Ectodermal cell (in vitro differentiated cells): ENCODE measurements at regions not wholly inside any gene's neighbourhood (a gene's known extent, or its start where the extent isn't known, plus 50 kb on each side); places are given as distances from the start of the nearest gene placed in this dataset.
"Not testable (repeated sequence)": the region's sequence is repeated elsewhere in the genome, so short reads cannot be mapped to it uniquely, and the experiment has no call there.

Experiments
- H3K27ac ChIP-seq: 2 replicates; pipeline ENCODE4 v1.7.0; 2013; ENCODE audit warnings: mild to moderate bottlenecking, low read depth, low read length; ENCODE audit not compliant: insufficient read depth, poor library complexity, severe bottlenecking
- H3K27me3 ChIP-seq: 2 replicates; pipeline ENCODE4 v1.7.0; 2013; ENCODE audit warnings: mild to moderate bottlenecking, low read length; ENCODE audit not compliant: insufficient read depth, control insufficient read depth, poor library complexity, severe bottlenecking
- H3K36me3 ChIP-seq: one replicate; pipeline ENCODE4 v1.7.0; 2013; ENCODE audit warnings: low read length; ENCODE audit not compliant: control insufficient read depth, insufficient read depth
- H3K4me1 ChIP-seq: one replicate; pipeline ENCODE4 v1.7.0; 2013; ENCODE audit warnings: low read length; ENCODE audit not compliant: control insufficient read depth, insufficient read depth
- H3K4me3 ChIP-seq: 2 replicates; pipeline ENCODE4 v1.7.0; 2013; ENCODE audit warnings: low read depth, low read length, control low read depth; ENCODE audit not compliant: insufficient read depth
- H3K9me3 ChIP-seq: 2 replicates; pipeline ENCODE4 v1.7.0; 2013; ENCODE audit warnings: mild to moderate bottlenecking, low read length, moderate library complexity; ENCODE audit not compliant: control insufficient read depth
- WGBS, 2 experiments: methylation state at CpG; one replicate each; pipeline ENCODE4 v1.1.7; 2013; ENCODE audit warnings: missing lambda C conversion rate in 2 of 2; 5-methylcytosine and 5-hydroxymethylcytosine counted together

DNA sequence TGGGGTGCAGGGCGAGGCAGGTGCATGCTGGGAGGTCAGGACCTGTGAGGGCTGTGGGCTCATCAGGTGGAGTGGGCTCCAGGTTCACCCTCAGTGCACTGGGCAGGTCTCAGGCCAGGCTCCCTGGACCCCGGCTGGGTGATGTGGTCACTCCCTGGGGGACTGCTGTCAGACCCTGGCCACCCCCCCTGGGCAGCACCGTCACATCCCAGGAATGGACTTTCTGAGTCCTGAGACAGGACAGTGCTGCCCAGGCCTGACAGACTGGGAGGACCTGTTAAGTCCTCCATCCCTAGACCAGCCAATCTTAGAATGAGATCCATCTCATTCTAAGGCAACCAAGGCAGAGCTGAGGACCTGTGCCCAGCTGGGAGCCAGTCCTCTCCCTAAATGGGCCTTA lies 227.2 kb downstream of the CWH43 start:
- 33 to 37% methylated on average over 3 of the region's 3 CpGs for WGBS, 2 experiments

GRCh38 chr4:49213750-49214149 lies 227.7 kb downstream of the CWH43 start:
- not testable (repeated sequence) for H3K9me3 ChIP-seq, H3K4me3 ChIP-seq, H3K4me1 ChIP-seq, H3K27me3 ChIP-seq, H3K36me3 ChIP-seq, H3K27ac ChIP-seq
- 86 to 90% methylated on average over 5 of the region's 5 CpGs for WGBS, 2 experiments

More for the DNA sequence above, 227.2 kb downstream of the CWH43 start:
- not testable (repeated sequence) for H3K27ac ChIP-seq, H3K9me3 ChIP-seq, H3K27me3 ChIP-seq, H3K4me1 ChIP-seq, H3K36me3 ChIP-seq, H3K4me3 ChIP-seq

GRCh38 chr4:49214453-49215081 lies 228.5 kb downstream of the CWH43 start:
- not testable (repeated sequence) for H3K36me3 ChIP-seq, H3K27me3 ChIP-seq, H3K4me1 ChIP-seq, H3K27ac ChIP-seq, H3K4me3 ChIP-seq
- peaks cover 13% of the 10 kb centered on the region for H3K9me3 ChIP-seq
- 78 to 79% methylated on average over 5 of the region's 5 CpGs for WGBS, 2 experiments

- H3K36me3 ChIP-seq, H3K4me3 ChIP-seq, H3K4me1 ChIP-seq, H3K27me3 ChIP-seq, H3K27ac ChIP-seq: not testable (repeated sequence)
- peaks cover 14% of the 10 kb centered on the region for H3K9me3 ChIP-seq
- 68 to 73% methylated on average over 2 of the region's 2 CpGs for WGBS, 2 experiments
These were observed 229.0 kb downstream of the CWH43 start for GRCh38 chr4:49215082-49215479.

DNA sequence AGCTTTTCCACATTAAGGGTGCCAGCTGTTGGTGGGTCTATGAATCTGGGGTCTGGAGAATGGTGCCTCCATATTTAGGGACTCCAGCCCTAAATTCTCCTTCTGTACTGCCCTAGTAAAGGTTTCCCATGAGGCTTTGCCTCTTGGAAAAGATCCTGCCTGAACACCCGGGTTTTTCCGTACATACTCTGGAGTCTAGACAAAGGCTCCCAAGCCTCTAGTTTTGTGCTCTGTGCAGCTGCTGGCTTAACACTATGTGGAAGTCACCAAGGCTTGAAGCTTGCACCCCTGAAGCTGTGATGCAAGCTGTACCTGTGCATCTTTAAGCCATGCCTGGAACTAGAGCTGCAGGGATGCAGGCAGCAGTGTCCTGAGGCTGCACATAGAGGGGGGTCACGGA lies 230.5 kb downstream of the CWH43 start:
- not testable (repeated sequence) for H3K4me1 ChIP-seq, H3K27me3 ChIP-seq, H3K27ac ChIP-seq, H3K4me3 ChIP-seq, H3K36me3 ChIP-seq
- 69 to 73% methylated on average over 3 of the region's 3 CpGs for WGBS, 2 experiments
- peaks cover 21% of the 10 kb centered on the region for H3K9me3 ChIP-seq

DNA sequence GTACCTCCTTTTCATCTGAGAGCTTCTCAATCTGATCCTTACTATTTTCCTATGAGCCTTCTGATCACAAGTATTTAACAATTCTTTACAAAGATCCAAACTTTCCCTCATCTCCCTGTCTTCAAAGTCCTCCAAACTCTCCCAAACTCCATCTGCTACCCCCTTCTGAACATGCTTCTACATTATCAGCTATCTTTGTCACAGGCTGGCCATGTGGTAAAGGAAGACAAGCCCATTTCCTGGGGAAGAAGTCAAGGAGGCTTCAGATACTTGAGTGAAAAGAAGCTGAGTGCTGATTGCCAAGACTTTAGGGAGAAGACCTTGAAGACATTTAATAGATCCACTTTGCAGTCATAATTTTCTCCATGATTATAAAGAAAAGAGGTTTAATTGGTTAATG lies 231.4 kb downstream of the CWH43 start:
- Histone ChIP-seq H3K27ac (no peak overlapping the region), H3K36me3 (no peaks in the 10 kb centered on the region), H3K4me1 (no peaks in the 10 kb centered on the region), H3K9me3 (peaks cover 21% of the 10 kb centered on the region), H3K27me3 (no peaks in the 10 kb centered on the region), H3K4me3 (no peak overlapping the region)

GRCh38 chr4:49218094-49218493 lies 232.0 kb downstream of the CWH43 start:
- not testable (repeated sequence) for H3K27ac ChIP-seq, H3K4me1 ChIP-seq, H3K4me3 ChIP-seq, H3K27me3 ChIP-seq, H3K36me3 ChIP-seq
- 73 to 87% methylated on average over 3 of the region's 3 CpGs for WGBS, 2 experiments
- H3K9me3 ChIP-seq: peaks cover 20% of the 10 kb centered on the region

DNA sequence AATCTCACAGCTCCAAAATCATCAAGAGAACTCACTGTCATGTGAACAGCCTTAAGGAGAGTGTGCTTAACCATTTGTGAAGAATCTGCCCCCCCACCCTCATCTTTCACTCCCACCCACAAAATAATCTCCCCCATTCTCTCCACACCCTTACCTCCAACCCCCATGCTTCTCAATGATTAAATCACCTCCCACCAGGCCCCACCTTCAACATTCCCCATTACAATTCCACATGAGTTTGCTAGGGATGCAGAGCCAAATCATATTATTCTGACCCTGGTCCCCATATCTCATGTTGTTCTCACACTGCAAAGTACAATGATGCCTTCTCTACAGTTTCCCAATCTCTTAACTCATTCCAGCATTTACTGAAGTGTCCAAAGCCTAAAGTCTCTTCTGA lies 232.9 kb downstream of the CWH43 start:
- not testable (repeated sequence) for H3K27ac ChIP-seq, H3K4me3 ChIP-seq, H3K36me3 ChIP-seq, H3K27me3 ChIP-seq, H3K4me1 ChIP-seq
- H3K9me3 ChIP-seq: peaks cover 17% of the 10 kb centered on the region

GRCh38 chr4:49219489-49220225 lies 233.6 kb downstream of the CWH43 start:
- not testable (repeated sequence) for H3K4me3 ChIP-seq, H3K36me3 ChIP-seq, H3K4me1 ChIP-seq, H3K27ac ChIP-seq, H3K27me3 ChIP-seq
- 43 to 46% methylated on average over 4 of the region's 4 CpGs for WGBS, 2 experiments
- peaks cover 16% of the 10 kb centered on the region for H3K9me3 ChIP-seq

- Histone ChIP-seq H3K27ac (no peak overlapping the region), H3K4me3 (no peak overlapping the region), H3K36me3 (no peaks in the 10 kb centered on the region), H3K27me3 (no peaks in the 10 kb centered on the region), H3K9me3 (peaks cover 14% of the 10 kb centered on the region), H3K4me1 (no peaks in the 10 kb centered on the region)
- WGBS, 2 experiments: 47 to 53% methylated on average over 4 of the region's 4 CpGs
These were observed 235.1 kb downstream of the CWH43 start for GRCh38 chr4:49221209-49221608.
